Uterus (tissue), 3 donors: ENCODE measurements at regions not wholly inside any gene's neighbourhood (a gene's known extent, or its start where the extent isn't known, plus 50 kb on each side); places are given as distances from the start of the nearest gene placed in this dataset.

Experiments
- DNase-seq, 2 donors: peaks; one replicate each; pipeline ENCODE4 v3.0.0-alpha.2; 2019 to 2020
- H3K27ac ChIP-seq, 2 donors: fragments of 200-600 bp; sonication (generic); 1 replicate in 1 of 2; 2 replicates in 1 of 2; pipeline ENCODE4 v1.5.1; 2016 to 2018
- H3K27me3 ChIP-seq, 2 donors: fragments of 200-600 bp; sonication (generic); one replicate each; pipeline ENCODE4 v1.5.1; 2018 to 2019; ENCODE audit warnings: control low read depth in 1 of 2
- H3K36me3 ChIP-seq, 2 donors: fragments of 200-600 bp; sonication (generic); one replicate each; pipeline ENCODE4 v1.5.1; 2019; ENCODE audit warnings: control low read depth in 1 of 2
- H3K4me1 ChIP-seq, 2 donors: fragments of 200-600 bp; sonication (generic); one replicate each; pipeline ENCODE4 v1.5.1; 2018 to 2019; ENCODE audit warnings: control low read depth in 1 of 2
- H3K4me3 ChIP-seq, 2 donors: fragments of 200-600 bp; sonication (generic); 1 replicate in 1 of 2; 2 replicates in 1 of 2; pipeline ENCODE4 v1.5.1; 2018 to 2019; ENCODE audit warnings: mild to moderate bottlenecking in 1 of 2
- H3K9me3 ChIP-seq, 2 donors: fragments of 200-600 bp; sonication (generic); one replicate each; pipeline ENCODE4 v1.5.1; 2019; ENCODE audit warnings: control low read depth in 1 of 2
- CTCF ChIP-seq, 4 experiments: fragments of 200-600 bp in 2 of 4; fragments of 450-650 bp in 2 of 4; sonication (generic) in 2 of 4; IDR thresholded peaks; one replicate each; pipeline ENCODE4 v1.5.1; 2016 to 2019; ENCODE audit warnings: antibody characterized with exemption in 4 of 4, mild to moderate bottlenecking in 2 of 4, moderate library complexity in 1 of 4
- POLR2A ChIP-seq, 2 donors: fragments of 450-650 bp; IDR thresholded peaks; one replicate each; pipeline ENCODE4 v1.6.1; 2016; ENCODE audit warnings: antibody characterized with exemption in 2 of 2, mild to moderate bottlenecking in 1 of 2, moderate library complexity in 1 of 2
- intact Hi-C: fragments of 100-400 bp; cut with DNase I; formaldehyde crosslinking; loops from one replicate; pipeline ENCODE4 v1.15.1; 2023; ENCODE audit warnings: low total_unique reads
- donor health status: DM: yes; HTN: yes; CAD: no.

GRCh38 chr1:78373676-78374075 lies 117.1 kb upstream of the PTGFR start:
- DNase-seq: no peak
- no peak for TF ChIP-seq CTCF (IDR thresholded peaks at IDR 0.05)
- TF ChIP-seq POLR2A (IDR thresholded peaks at IDR 0.05): no peak
- no peak overlapping the region for H3K4me3 ChIP-seq
- H3K27me3 ChIP-seq: no peaks in the 10 kb centered on the region
- H3K9me3 ChIP-seq: no peaks in the 10 kb centered on the region
- H3K27ac ChIP-seq: no peak overlapping the region
- H3K36me3 ChIP-seq: no peaks in the 10 kb centered on the region
- H3K4me1 ChIP-seq: no peaks in the 10 kb centered on the region
- intact Hi-C loops: no loop called here

- Histone ChIP-seq H3K4me3 (no peak overlapping the region), H3K9me3 (no peaks in the 10 kb centered on the region), H3K4me1 (no peaks in the 10 kb centered on the region), H3K36me3 (no peaks in the 10 kb centered on the region), H3K27ac (peak overlapping the region; percentile 53 to 59), H3K27me3 (no peaks in the 10 kb centered on the region)
- intact Hi-C loops: no loop called here
- DNase-seq: no peak
- TF ChIP-seq CTCF (IDR thresholded peaks at IDR 0.05) (no peak), POLR2A (IDR thresholded peaks at IDR 0.05) (no peak)
Observed at GRCh38 chr1:78375996-78376395, 114.8 kb upstream of the PTGFR start.

GRCh38 chr1:78377356-78377928 lies 113.3 kb upstream of the PTGFR start:
- TF ChIP-seq CTCF (IDR thresholded peaks at IDR 0.05): no peak
- no peak for TF ChIP-seq POLR2A (IDR thresholded peaks at IDR 0.05)
- Histone ChIP-seq H3K27ac (peak overlapping the region in 1 of 2 donors; percentile 18), H3K4me3 (no peak overlapping the region), H3K36me3 (no peaks in the 10 kb centered on the region), H3K4me1 (no peaks in the 10 kb centered on the region), H3K27me3 (no peaks in the 10 kb centered on the region), H3K9me3 (no peaks in the 10 kb centered on the region)
- intact Hi-C loops: no loop called here
- DNase-seq: no peak

GRCh38 chr1:78383923-78384322 lies 106.9 kb upstream of the PTGFR start:
- Histone ChIP-seq H3K4me1 (no peaks in the 10 kb centered on the region), H3K27me3 (no peaks in the 10 kb centered on the region), H3K4me3 (no peak overlapping the region), H3K27ac (no peak overlapping the region), H3K36me3 (no peaks in the 10 kb centered on the region), H3K9me3 (no peaks in the 10 kb centered on the region)
- DNase-seq: no peak
- TF ChIP-seq POLR2A (IDR thresholded peaks at IDR 0.05) (no peak), CTCF (IDR thresholded peaks at IDR 0.05) (no peak)
- intact Hi-C loops: no loop called here

- no peaks in the 10 kb centered on the region for H3K27me3 ChIP-seq
- no peak for DNase-seq
- H3K9me3 ChIP-seq: no peaks in the 10 kb centered on the region
- intact Hi-C loops: no loop called here
- H3K4me1 ChIP-seq: no peaks in the 10 kb centered on the region
- no peak overlapping the region for H3K4me3 ChIP-seq
- H3K27ac ChIP-seq: peak overlapping the region in 1 of 2 donors; percentile 5
- no peak for TF ChIP-seq CTCF (IDR thresholded peaks at IDR 0.05)
- TF ChIP-seq POLR2A (IDR thresholded peaks at IDR 0.05): no peak
- no peaks in the 10 kb centered on the region for H3K36me3 ChIP-seq
Observed at GRCh38 chr1:78385744-78386462, 104.9 kb upstream of the PTGFR start.
